ENCODE measurements at regions not wholly inside any gene's neighbourhood (a gene's known extent, or its start where the extent isn't known, plus 50 kb on each side); places are given as distances from the start of the nearest gene placed in this dataset.
"Not testable (repeated sequence)": the region's sequence is repeated elsewhere in the genome, so short reads cannot be mapped to it uniquely, and the experiment has no call there.

DNA sequence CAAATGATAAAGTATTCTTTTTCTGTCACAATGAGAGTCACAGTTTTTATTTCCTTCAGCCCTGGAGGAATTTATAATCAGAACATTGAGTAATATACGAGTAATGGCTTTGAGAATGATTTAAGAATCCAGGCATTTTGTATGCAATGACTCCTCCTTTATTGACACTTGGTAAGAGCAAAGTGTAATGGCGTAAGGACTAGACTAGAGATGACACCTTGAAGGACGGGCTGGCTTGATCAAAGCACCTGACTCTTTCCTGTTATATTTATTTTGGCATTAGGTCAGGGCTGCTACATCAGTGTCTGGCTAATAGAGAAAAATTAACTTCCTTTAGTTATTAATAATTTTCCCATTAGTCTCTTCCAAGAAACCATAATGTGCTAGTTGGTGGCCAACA is 482.4 kb upstream of the GCFC2 start:
- no peak for DNase-seq
- no peaks in the 10 kb centered on the region for H3K36me3 ChIP-seq (replicated peaks; ENCODE audit: control insufficient read depth, insufficient read depth, low read length)

DNA sequence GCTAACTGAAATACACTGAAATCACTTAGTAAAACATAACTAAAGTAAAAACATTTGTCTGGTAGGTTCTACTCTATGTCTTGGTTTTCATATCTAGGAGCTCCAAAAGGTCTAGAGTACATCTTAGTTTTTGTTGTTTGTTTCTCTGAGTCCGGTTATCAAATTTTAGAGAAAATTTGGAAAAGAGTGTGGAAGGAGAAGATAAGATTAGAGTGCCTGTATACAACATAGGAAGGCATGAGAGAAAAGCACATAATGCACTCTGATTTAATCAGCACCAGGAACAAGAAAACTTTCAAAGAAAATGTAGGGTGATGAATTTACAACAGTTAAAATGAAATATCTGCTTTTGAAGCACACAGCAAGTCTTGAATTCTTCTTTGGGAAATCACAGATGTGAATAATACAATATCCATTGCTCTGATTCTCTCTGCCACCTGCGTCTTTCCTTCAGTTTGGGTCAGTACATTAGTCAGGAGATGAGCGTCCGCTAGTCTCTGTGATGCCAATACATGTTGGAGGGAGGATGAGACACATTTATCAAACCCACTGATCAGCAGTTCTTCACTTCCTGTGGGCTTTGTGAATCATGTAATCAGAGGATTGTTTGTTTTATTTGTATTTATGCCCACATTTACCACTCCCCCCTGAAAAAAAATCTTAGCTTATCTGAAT is 477.8 kb upstream of the GCFC2 start:
- no peaks in the 10 kb centered on the region for H3K27me3 ChIP-seq (ENCODE audit: control insufficient read depth, insufficient read depth, low read length)
- DNase-seq: no peak
- H3K36me3 ChIP-seq (replicated peaks; ENCODE audit: control insufficient read depth, insufficient read depth, low read length): no peaks in the 10 kb centered on the region
- no peak overlapping the region for H3K4me3 ChIP-seq (ENCODE audit: insufficient read depth, low read depth, low read length)

More for the DNA sequence above, 482.4 kb upstream of the GCFC2 start:
- Histone ChIP-seq H3K4me3 (ENCODE audit: insufficient read depth, low read depth, low read length) (no peak overlapping the region), H3K27me3 (ENCODE audit: control insufficient read depth, insufficient read depth, low read length) (no peaks in the 10 kb centered on the region)

DNA sequence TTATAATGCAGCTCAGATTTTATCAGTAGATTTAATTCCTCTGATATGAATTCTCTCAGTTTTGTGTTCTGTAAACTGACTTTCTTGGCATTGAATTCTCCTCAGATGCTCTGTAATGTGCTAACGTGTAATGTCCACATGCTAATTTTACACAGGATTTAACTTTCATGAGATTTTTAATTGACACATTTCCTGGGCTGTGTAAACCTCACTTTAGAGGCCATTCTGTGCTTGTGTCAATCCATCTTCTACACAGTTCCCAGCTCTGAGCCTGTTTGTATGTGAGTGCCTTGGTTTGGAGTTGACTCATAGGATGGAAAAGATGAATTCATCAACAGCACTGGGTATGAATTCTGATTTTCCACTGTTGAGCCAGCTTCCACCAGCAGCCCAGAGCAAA is 476.7 kb upstream of the GCFC2 start:
- H3K27me3 ChIP-seq (ENCODE audit: control insufficient read depth, insufficient read depth, low read length): no peaks in the 10 kb centered on the region
- no peaks in the 10 kb centered on the region for H3K36me3 ChIP-seq (replicated peaks; ENCODE audit: control insufficient read depth, insufficient read depth, low read length)
- no peak for DNase-seq
- H3K4me3 ChIP-seq (ENCODE audit: insufficient read depth, low read depth, low read length): no peak overlapping the region

GRCh38 chr2:76180676-76181075 is 470.0 kb upstream of the GCFC2 start:
- Histone ChIP-seq H3K27me3 (ENCODE audit: control insufficient read depth, insufficient read depth, low read length) (no peaks in the 10 kb centered on the region), H3K36me3 (replicated peaks; ENCODE audit: control insufficient read depth, insufficient read depth, low read length) (no peaks in the 10 kb centered on the region), H3K4me3 (ENCODE audit: insufficient read depth, low read depth, low read length) (no peak overlapping the region)
- DNase-seq: no peak

DNA sequence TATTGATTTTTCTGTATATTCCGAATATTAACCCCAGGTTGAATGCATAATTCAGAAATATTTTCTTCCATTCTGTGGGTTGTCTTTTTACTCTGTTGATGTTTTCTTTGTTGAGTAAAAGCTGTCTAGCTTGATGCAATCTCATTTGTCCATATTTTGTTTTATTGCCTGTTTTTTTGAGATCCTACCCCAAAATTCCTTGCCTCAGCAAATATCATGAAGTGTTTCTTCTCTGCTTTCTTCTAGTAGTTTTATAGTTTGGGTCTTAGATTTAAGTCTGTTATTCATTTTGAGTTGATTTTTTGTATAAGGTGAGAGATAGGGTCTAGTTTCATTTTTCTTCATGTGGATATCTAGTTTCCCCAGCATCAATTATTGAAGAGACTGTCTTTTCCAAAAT is 467.9 kb upstream of the GCFC2 start:
- no peaks in the 10 kb centered on the region for H3K36me3 ChIP-seq (replicated peaks; ENCODE audit: control insufficient read depth, insufficient read depth, low read length)
- H3K4me3 ChIP-seq (ENCODE audit: insufficient read depth, low read depth, low read length): no peak overlapping the region
- DNase-seq: no peak
- no peaks in the 10 kb centered on the region for H3K27me3 ChIP-seq (ENCODE audit: control insufficient read depth, insufficient read depth, low read length)

DNA sequence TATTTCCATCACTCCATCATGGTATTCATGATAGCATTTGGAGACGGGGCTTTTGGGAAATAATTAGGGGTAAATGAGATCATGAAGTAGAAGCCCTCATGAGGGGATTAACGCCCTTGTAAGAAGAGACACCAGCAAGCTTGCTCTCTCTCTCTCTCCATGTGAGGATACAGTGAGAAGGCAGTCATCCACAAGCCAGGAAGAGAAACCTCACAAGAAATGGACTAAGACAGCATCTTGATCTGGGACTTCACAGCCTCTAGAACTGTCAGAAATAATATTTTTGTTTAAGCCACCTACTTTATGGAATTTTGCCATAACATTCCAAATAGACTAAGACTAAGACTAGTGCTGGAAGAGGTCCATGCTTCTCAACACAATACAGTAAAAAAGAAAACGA is 464.6 kb upstream of the GCFC2 start:
- no peak for DNase-seq
- no peaks in the 10 kb centered on the region for H3K27me3 ChIP-seq (ENCODE audit: control insufficient read depth, insufficient read depth, low read length)
- H3K4me3 ChIP-seq (ENCODE audit: insufficient read depth, low read depth, low read length): no peak overlapping the region
- no peaks in the 10 kb centered on the region for H3K36me3 ChIP-seq (replicated peaks; ENCODE audit: control insufficient read depth, insufficient read depth, low read length)

DNA sequence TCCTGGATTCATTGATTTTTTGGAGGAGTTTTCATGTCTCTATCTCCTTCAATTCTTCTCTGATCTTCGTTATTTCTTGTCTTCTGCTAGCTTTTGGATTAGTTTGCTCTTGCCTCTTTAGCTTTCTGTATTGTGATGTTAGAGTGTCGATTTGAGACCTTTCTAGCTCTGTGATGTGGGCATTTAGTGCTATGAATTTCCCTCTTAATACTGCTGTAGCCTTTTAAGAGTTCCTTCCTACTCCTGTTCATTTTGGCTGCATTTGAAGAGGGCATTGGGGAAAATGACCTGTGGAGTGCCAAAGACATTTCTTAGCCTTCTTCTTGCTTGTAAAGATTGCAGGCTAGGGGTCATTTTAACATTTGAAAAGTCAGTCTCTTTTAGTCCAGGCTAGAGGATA is 463.8 kb upstream of the GCFC2 start:
- no peak for DNase-seq
- no peak overlapping the region for H3K4me3 ChIP-seq (ENCODE audit: insufficient read depth, low read depth, low read length)
- no peaks in the 10 kb centered on the region for H3K27me3 ChIP-seq (ENCODE audit: control insufficient read depth, insufficient read depth, low read length)
- H3K36me3 ChIP-seq (replicated peaks; ENCODE audit: control insufficient read depth, insufficient read depth, low read length): no peaks in the 10 kb centered on the region

GRCh38 chr2:76173206-76173605 is 462.5 kb upstream of the GCFC2 start:
- H3K4me3 ChIP-seq (ENCODE audit: insufficient read depth, low read depth, low read length); DNase-seq; H3K27me3 ChIP-seq (ENCODE audit: control insufficient read depth, insufficient read depth, low read length); H3K36me3 ChIP-seq (replicated peaks; ENCODE audit: control insufficient read depth, insufficient read depth, low read length): not testable (repeated sequence)

GRCh38 chr2:76172154-76172595 is 461.5 kb upstream of the GCFC2 start:
- H3K27me3 ChIP-seq (ENCODE audit: control insufficient read depth, insufficient read depth, low read length); DNase-seq; H3K36me3 ChIP-seq (replicated peaks; ENCODE audit: control insufficient read depth, insufficient read depth, low read length); H3K4me3 ChIP-seq (ENCODE audit: insufficient read depth, low read depth, low read length): not testable (repeated sequence)

DNA sequence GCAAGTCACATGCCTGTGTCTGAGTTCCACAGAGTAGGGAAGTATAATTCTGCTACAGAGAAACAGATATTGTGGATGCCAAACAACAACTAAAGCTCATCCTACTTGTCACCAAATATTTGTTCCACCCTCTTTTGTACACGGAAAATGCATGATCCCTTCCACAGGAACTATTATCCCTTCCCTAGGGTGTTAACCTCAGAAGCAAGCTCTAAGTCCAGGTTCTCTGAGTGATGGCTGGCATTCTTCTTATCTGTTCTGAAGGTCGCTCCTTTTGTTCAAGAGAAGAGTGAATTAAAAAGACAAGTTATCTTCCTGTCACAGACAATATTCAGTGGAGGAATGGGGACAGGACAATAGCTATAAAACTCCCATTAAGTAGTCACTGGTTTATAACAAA is 460.1 kb upstream of the GCFC2 start:
- Histone ChIP-seq H3K27me3 (ENCODE audit: control insufficient read depth, insufficient read depth, low read length) (no peaks in the 10 kb centered on the region), H3K36me3 (replicated peaks; ENCODE audit: control insufficient read depth, insufficient read depth, low read length) (no peaks in the 10 kb centered on the region), H3K4me3 (ENCODE audit: insufficient read depth, low read depth, low read length) (no peak overlapping the region)
- no peak for DNase-seq

DNA sequence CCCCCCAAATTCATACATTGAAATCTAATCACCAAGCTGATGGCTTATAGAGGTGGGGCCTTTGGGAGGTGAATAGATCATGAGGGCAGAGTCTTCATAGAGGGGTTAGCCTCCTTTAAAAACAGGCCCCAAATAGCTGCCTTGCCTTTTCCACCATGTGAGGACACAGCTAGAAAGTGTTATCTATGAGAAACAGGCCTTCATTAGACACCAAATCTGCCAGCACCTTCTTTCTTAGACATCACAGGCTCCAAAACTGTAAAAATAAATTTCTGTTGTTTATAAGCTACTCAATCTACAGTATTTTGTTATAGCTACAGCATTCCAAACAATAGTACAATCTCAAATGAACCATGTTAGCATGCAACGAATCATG is 459.3 kb upstream of the GCFC2 start:
- no peak for DNase-seq
- no peaks in the 10 kb centered on the region for H3K27me3 ChIP-seq (ENCODE audit: control insufficient read depth, insufficient read depth, low read length)
- no peaks in the 10 kb centered on the region for H3K36me3 ChIP-seq (replicated peaks; ENCODE audit: control insufficient read depth, insufficient read depth, low read length)
- H3K4me3 ChIP-seq (ENCODE audit: insufficient read depth, low read depth, low read length): no peak overlapping the region

DNA sequence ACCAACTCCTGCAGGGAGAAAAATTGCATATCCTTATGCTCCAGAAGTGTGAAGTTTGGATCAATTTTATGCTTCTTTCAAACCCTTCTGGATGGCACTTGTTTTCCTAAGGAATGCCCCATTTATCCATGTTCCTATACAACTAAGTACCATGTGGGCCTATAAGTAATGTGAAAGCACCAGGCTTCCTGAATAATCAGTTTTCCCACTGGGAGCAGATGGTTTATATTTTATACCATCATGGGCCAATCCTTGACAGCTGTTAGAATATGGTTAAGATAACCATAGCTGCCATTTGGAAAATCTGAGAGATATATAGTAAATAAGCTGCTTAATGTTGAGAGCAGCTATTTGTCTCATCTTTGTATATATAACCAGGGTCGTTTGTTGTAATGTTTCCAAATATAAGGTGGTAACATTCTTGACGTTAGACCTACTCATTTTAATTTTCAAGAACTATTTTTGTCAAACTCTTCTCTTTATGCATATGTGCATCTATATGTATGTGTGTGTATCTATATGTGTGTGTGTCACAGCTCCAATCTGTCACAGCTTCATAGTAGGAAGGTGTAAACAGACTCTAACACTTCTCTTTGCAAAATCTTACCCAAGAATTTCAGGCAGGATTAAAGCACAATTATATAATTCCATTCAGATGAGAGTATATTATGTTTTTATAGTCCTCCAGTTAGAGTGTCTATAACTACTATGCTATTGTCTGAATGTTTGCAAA is 458.7 kb upstream of the GCFC2 start:
- H3K36me3 ChIP-seq (replicated peaks; ENCODE audit: control insufficient read depth, insufficient read depth, low read length): no peaks in the 10 kb centered on the region
- H3K27me3 ChIP-seq (ENCODE audit: control insufficient read depth, insufficient read depth, low read length): no peaks in the 10 kb centered on the region
- no peak overlapping the region for H3K4me3 ChIP-seq (ENCODE audit: insufficient read depth, low read depth, low read length)
- DNase-seq: no peak

DNA sequence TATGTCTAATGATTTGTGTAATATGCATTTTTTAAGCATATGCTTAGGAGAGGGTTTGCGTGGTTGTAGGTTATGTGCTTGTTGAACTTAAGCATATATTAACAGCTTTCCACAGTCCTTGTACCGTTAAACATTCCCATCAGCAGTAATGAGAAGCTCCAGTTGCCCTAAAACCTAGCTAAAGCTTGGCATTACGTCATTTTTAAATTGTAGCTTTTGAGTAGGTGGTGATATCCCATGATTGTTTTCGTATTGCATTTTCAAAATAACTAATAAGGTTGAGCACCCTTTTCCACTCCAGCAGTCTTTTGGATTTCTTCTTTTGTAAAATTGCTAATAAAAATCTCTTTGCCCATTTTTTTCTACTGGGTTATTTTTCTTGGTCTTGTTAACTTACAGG is 453.1 kb upstream of the GCFC2 start:
- Histone ChIP-seq H3K36me3 (replicated peaks; ENCODE audit: control insufficient read depth, insufficient read depth, low read length) (no peaks in the 10 kb centered on the region), H3K4me3 (ENCODE audit: insufficient read depth, low read depth, low read length) (no peak overlapping the region), H3K27me3 (ENCODE audit: control insufficient read depth, insufficient read depth, low read length) (no peaks in the 10 kb centered on the region)
- no peak for DNase-seq

DNA sequence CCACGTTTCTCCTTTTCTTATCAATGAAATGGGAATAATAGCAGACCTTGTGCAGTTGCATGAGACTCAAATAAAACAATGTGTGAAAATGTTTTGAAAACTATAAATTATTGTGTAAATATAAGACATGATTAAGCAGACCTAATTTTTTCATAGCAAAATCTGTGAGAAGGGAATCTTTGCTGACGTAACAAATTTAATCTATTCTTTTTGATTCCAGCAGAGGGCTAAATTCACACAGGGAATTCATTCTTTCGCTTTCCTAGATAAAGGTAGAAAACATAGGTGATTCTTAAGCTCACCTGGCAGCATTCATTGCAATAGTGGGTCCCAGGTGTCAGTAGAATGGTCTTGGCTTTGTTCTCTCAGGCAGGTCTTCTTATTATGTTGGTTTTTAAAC is 450.0 kb upstream of the GCFC2 start:
- H3K4me3 ChIP-seq (ENCODE audit: insufficient read depth, low read depth, low read length): no peak overlapping the region
- no peaks in the 10 kb centered on the region for H3K27me3 ChIP-seq (ENCODE audit: control insufficient read depth, insufficient read depth, low read length)
- no peaks in the 10 kb centered on the region for H3K36me3 ChIP-seq (replicated peaks; ENCODE audit: control insufficient read depth, insufficient read depth, low read length)
- no peak for DNase-seq

- no peaks in the 10 kb centered on the region for H3K27me3 ChIP-seq (ENCODE audit: control insufficient read depth, insufficient read depth, low read length)
- no peak for DNase-seq
- H3K36me3 ChIP-seq (replicated peaks; ENCODE audit: control insufficient read depth, insufficient read depth, low read length): no peaks in the 10 kb centered on the region
- H3K4me3 ChIP-seq (ENCODE audit: insufficient read depth, low read depth, low read length): no peak overlapping the region
Observed at GRCh38 chr2:76159042-76159648, 448.4 kb upstream of the GCFC2 start.
